Neural crest cell (in vitro differentiated cells): ENCODE measurements at regions not wholly inside any gene's neighbourhood (a gene's known extent, or its start where the extent isn't known, plus 50 kb on each side); places are given as distances from the start of the nearest gene placed in this dataset.

Source experiments
- DNase-seq: peaks from one replicate; pipeline ENCODE4 v3.0.0; 2021; ENCODE audit warnings: low read depth, mixed read lengths, low spot score
- H3K27ac Mint-ChIP-seq: one replicate; pipeline ENCODE4 v1.8.0; 2021; ENCODE audit warnings: mild to moderate bottlenecking, mixed read lengths; ENCODE audit not compliant: unreplicated experiment
- H3K27me3 Mint-ChIP-seq: 2 replicates; pipeline ENCODE4 v1.8.0; 2021; ENCODE audit warnings: low read depth, mild to moderate bottlenecking, mixed read lengths
- H3K36me3 Mint-ChIP-seq: 2 replicates; pipeline ENCODE4 v1.8.0; 2021; ENCODE audit warnings: low read depth, mild to moderate bottlenecking, mixed read lengths
- H3K4me1 Mint-ChIP-seq: 2 replicates; pipeline ENCODE4 v1.8.0; 2021; ENCODE audit warnings: mixed read lengths
- H3K4me3 Mint-ChIP-seq: one replicate; pipeline ENCODE4 v1.8.0; 2021; ENCODE audit warnings: mild to moderate bottlenecking, mixed read lengths
- H3K9me3 Mint-ChIP-seq: 2 replicates; pipeline ENCODE4 v1.8.0; 2021; ENCODE audit warnings: mixed read lengths
- CTCF ChIP-seq: fragments of 200-600 bp; sonication (generic); conservative IDR thresholded peaks from 2 replicates; pipeline ENCODE4 v1.5.0; 2021; ENCODE audit warnings: antibody characterized with exemption, mild to moderate bottlenecking

GRCh38 chr11:69348414-69349235, 54.7 kb downstream of the MYEOV start:
- H3K4me3 Mint-ChIP-seq = no peak overlapping the region
- no peak for TF ChIP-seq CTCF
- H3K9me3 Mint-ChIP-seq = no peaks in the 10 kb centered on the region
- H3K4me1 Mint-ChIP-seq = no peaks in the 10 kb centered on the region
- no peaks in the 10 kb centered on the region for H3K27me3 Mint-ChIP-seq
- H3K27ac Mint-ChIP-seq = no peak overlapping the region
- H3K36me3 Mint-ChIP-seq = no peaks in the 10 kb centered on the region
- no peak for DNase-seq

GRCh38 chr11:69350040-69350439, 56.1 kb downstream of the MYEOV start:
- no peak for DNase-seq
- no peak for TF ChIP-seq CTCF
- Mint-ChIP-seq H3K4me3 (no peak overlapping the region), H3K27ac (no peak overlapping the region), H3K36me3 (no peaks in the 10 kb centered on the region), H3K27me3 (no peaks in the 10 kb centered on the region), H3K4me1 (no peaks in the 10 kb centered on the region), H3K9me3 (no peaks in the 10 kb centered on the region)

DNA sequence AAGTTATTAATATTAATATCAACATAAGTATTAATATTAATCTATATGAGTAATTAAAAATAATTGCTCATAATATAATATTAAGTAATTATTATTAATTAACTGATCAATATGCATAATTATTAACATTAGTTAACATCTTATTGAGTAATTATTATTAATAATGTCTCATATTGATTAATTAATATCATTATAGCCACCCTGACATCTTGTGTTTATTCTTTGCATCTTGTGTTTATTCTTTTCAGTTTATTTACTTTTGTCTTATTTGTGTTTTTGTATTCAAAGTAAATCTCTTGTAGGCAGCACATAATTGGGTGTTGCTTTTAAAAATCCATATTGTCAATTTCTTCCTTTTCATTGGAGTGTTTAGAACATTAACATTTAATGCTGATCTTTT, 56.6 kb downstream of the MYEOV start:
- H3K27me3 Mint-ChIP-seq = no peaks in the 10 kb centered on the region
- no peaks in the 10 kb centered on the region for H3K4me1 Mint-ChIP-seq
- no peaks in the 10 kb centered on the region for H3K9me3 Mint-ChIP-seq

DNA sequence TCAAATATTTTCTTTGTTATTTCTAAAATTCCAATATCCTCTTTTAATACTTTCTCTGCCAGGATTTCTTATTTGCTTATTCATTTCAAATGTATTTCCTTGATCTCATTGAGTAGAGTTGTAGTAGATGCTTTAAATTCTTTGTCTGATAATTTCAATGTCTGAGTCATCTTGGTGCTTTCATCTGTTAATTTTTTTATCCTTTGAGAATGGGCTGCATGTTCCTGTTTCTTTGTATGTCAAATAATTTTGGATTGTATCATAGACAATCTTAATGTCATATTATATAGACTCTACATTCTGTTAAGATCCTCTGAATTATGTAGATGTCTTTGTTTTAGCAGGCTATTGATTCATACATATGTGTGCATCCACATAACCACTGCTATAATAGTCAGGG, 57.5 kb downstream of the MYEOV start:
- Mint-ChIP-seq H3K4me3 (no peak overlapping the region), H3K36me3 (no peaks in the 10 kb centered on the region), H3K27me3 (no peaks in the 10 kb centered on the region), H3K9me3 (no peaks in the 10 kb centered on the region), H3K27ac (no peak overlapping the region), H3K4me1 (no peaks in the 10 kb centered on the region)
- TF ChIP-seq CTCF = no peak
- DNase-seq = no peak

More for the DNA sequence above, 56.6 kb downstream of the MYEOV start:
- DNase-seq = no peak
- H3K27ac Mint-ChIP-seq = no peak overlapping the region
- H3K36me3 Mint-ChIP-seq = no peaks in the 10 kb centered on the region
- no peak overlapping the region for H3K4me3 Mint-ChIP-seq
- no peak for TF ChIP-seq CTCF

DNA sequence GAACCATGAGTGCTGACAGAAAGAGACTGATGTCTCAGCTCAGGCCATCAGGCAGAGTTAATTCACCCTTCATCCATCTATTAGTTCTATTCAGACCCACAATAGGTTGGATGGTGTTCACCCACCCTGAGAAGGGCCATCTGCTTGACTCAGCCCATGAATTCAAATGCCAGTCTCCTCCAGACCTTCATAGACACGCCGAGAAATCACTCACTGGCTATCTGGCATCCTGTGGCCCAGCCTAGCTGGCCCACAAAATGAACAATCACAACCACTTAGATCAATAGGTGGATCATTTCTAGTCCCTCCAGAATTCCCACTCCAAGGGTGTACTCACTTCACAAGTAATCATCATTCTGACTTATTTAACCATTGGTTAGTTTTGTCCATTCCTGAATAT, 58.2 kb downstream of the MYEOV start:
- Mint-ChIP-seq H3K27ac (no peak overlapping the region), H3K9me3 (no peaks in the 10 kb centered on the region), H3K36me3 (no peaks in the 10 kb centered on the region), H3K4me1 (no peaks in the 10 kb centered on the region), H3K4me3 (no peak overlapping the region), H3K27me3 (no peaks in the 10 kb centered on the region)
- no peak for TF ChIP-seq CTCF
- DNase-seq = no peak
